Ectodermal cell (in vitro differentiated cells): ENCODE measurements at regions not wholly inside any gene's neighbourhood (a gene's known extent, or its start where the extent isn't known, plus 50 kb on each side); places are given as distances from the start of the nearest gene placed in this dataset.

Source experiments
- H3K27ac ChIP-seq: 2 replicates; pipeline ENCODE4 v1.7.0; 2013; ENCODE audit warnings: mild to moderate bottlenecking, low read depth, low read length; ENCODE audit not compliant: insufficient read depth, poor library complexity, severe bottlenecking
- H3K27me3 ChIP-seq: 2 replicates; pipeline ENCODE4 v1.7.0; 2013; ENCODE audit warnings: mild to moderate bottlenecking, low read length; ENCODE audit not compliant: insufficient read depth, control insufficient read depth, poor library complexity, severe bottlenecking
- H3K36me3 ChIP-seq: one replicate; pipeline ENCODE4 v1.7.0; 2013; ENCODE audit warnings: low read length; ENCODE audit not compliant: control insufficient read depth, insufficient read depth
- H3K4me1 ChIP-seq: one replicate; pipeline ENCODE4 v1.7.0; 2013; ENCODE audit warnings: low read length; ENCODE audit not compliant: control insufficient read depth, insufficient read depth
- H3K4me3 ChIP-seq: 2 replicates; pipeline ENCODE4 v1.7.0; 2013; ENCODE audit warnings: low read depth, low read length, control low read depth; ENCODE audit not compliant: insufficient read depth
- H3K9me3 ChIP-seq: 2 replicates; pipeline ENCODE4 v1.7.0; 2013; ENCODE audit warnings: mild to moderate bottlenecking, low read length, moderate library complexity; ENCODE audit not compliant: control insufficient read depth
- WGBS, 2 experiments: methylation state at CpG; one replicate each; pipeline ENCODE4 v1.1.7; 2013; ENCODE audit warnings: missing lambda C conversion rate in 2 of 2; 5-methylcytosine and 5-hydroxymethylcytosine counted together

- WGBS, 2 experiments = 97 to 100% methylated on average over 1 to 2 of the region's 2 CpGs
- H3K4me1 ChIP-seq = no peaks in the 10 kb centered on the region
- H3K4me3 ChIP-seq = no peak overlapping the region
- H3K36me3 ChIP-seq = no peaks in the 10 kb centered on the region
- no peaks in the 10 kb centered on the region for H3K27me3 ChIP-seq
- no peak overlapping the region for H3K27ac ChIP-seq
- H3K9me3 ChIP-seq = no peaks in the 10 kb centered on the region
These were observed 191.0 kb upstream of the BTG1 start for GRCh38 chr12:92336641-92337040.

- no peaks in the 10 kb centered on the region for H3K36me3 ChIP-seq
- no peaks in the 10 kb centered on the region for H3K9me3 ChIP-seq
- H3K27ac ChIP-seq = no peak overlapping the region
- H3K4me3 ChIP-seq = no peak overlapping the region
- H3K4me1 ChIP-seq = no peaks in the 10 kb centered on the region
- WGBS, 2 experiments = 94 to 95% methylated on average over 4 of the region's 4 CpGs
- no peaks in the 10 kb centered on the region for H3K27me3 ChIP-seq
These were observed 190.2 kb upstream of the BTG1 start for GRCh38 chr12:92335831-92336230.

GRCh38 chr12:92334552-92334951, 188.9 kb upstream of the BTG1 start:
- H3K9me3 ChIP-seq = no peaks in the 10 kb centered on the region
- no peaks in the 10 kb centered on the region for H3K27me3 ChIP-seq
- H3K36me3 ChIP-seq = no peaks in the 10 kb centered on the region
- no peak overlapping the region for H3K27ac ChIP-seq
- no peak overlapping the region for H3K4me3 ChIP-seq
- H3K4me1 ChIP-seq = no peaks in the 10 kb centered on the region
- WGBS, 2 experiments = 98 to 99% methylated on average over 3 to 4 of the region's 4 CpGs

GRCh38 chr12:92332552-92332951, 186.9 kb upstream of the BTG1 start:
- no peak overlapping the region for H3K4me3 ChIP-seq
- H3K36me3 ChIP-seq = no peaks in the 10 kb centered on the region
- H3K27me3 ChIP-seq = no peaks in the 10 kb centered on the region
- 88 to 95% methylated on average over 2 of the region's 2 CpGs for WGBS, 2 experiments
- H3K9me3 ChIP-seq = no peaks in the 10 kb centered on the region
- H3K4me1 ChIP-seq = no peaks in the 10 kb centered on the region
- H3K27ac ChIP-seq = no peak overlapping the region

- WGBS, 2 experiments = 83 to 92% methylated on average over 3 of the region's 3 CpGs
- Histone ChIP-seq H3K9me3 (no peaks in the 10 kb centered on the region), H3K27ac (no peak overlapping the region), H3K4me1 (no peaks in the 10 kb centered on the region), H3K27me3 (no peaks in the 10 kb centered on the region), H3K36me3 (no peaks in the 10 kb centered on the region), H3K4me3 (no peak overlapping the region)
These were observed 185.7 kb upstream of the BTG1 start for GRCh38 chr12:92331383-92331782.

GRCh38 chr12:92330654-92331053, 185.0 kb upstream of the BTG1 start:
- no peaks in the 10 kb centered on the region for H3K4me1 ChIP-seq
- 91 to 93% methylated on average over 3 of the region's 3 CpGs for WGBS, 2 experiments
- H3K36me3 ChIP-seq = no peaks in the 10 kb centered on the region
- no peak overlapping the region for H3K27ac ChIP-seq
- no peaks in the 10 kb centered on the region for H3K9me3 ChIP-seq
- H3K27me3 ChIP-seq = no peaks in the 10 kb centered on the region
- H3K4me3 ChIP-seq = no peak overlapping the region

GRCh38 chr12:92326877-92327276, 181.2 kb upstream of the BTG1 start:
- WGBS, 2 experiments = 92% methylated on average over 5 of the region's 5 CpGs
- Histone ChIP-seq H3K36me3 (no peaks in the 10 kb centered on the region), H3K4me1 (no peaks in the 10 kb centered on the region), H3K9me3 (no peaks in the 10 kb centered on the region), H3K4me3 (no peak overlapping the region), H3K27me3 (no peaks in the 10 kb centered on the region), H3K27ac (no peak overlapping the region)

GRCh38 chr12:92324849-92325500, 179.3 kb upstream of the BTG1 start:
- H3K9me3 ChIP-seq = no peaks in the 10 kb centered on the region
- H3K27me3 ChIP-seq = no peaks in the 10 kb centered on the region
- no peaks in the 10 kb centered on the region for H3K36me3 ChIP-seq
- H3K4me1 ChIP-seq = no peaks in the 10 kb centered on the region
- WGBS, 2 experiments = 83 to 96% methylated on average over 3 of the region's 3 CpGs
- H3K4me3 ChIP-seq = no peak overlapping the region
- no peak overlapping the region for H3K27ac ChIP-seq

- Histone ChIP-seq H3K4me3 (no peak overlapping the region), H3K27ac (no peak overlapping the region), H3K36me3 (no peaks in the 10 kb centered on the region), H3K9me3 (no peaks in the 10 kb centered on the region), H3K4me1 (no peaks in the 10 kb centered on the region), H3K27me3 (no peaks in the 10 kb centered on the region)
- WGBS, 2 experiments = 93% methylated on average over 2 of the region's 2 CpGs
These were observed 166.9 kb upstream of the BTG1 start for GRCh38 chr12:92312463-92312964.

- no peak overlapping the region for H3K27ac ChIP-seq
- no peaks in the 10 kb centered on the region for H3K36me3 ChIP-seq
- no peaks in the 10 kb centered on the region for H3K27me3 ChIP-seq
- WGBS, 2 experiments = 34 to 45% methylated on average over 5 of the region's 5 CpGs
- H3K9me3 ChIP-seq = no peaks in the 10 kb centered on the region
- no peak overlapping the region for H3K4me3 ChIP-seq
- H3K4me1 ChIP-seq = peaks cover 6% of the 10 kb centered on the region
These were observed 158.9 kb upstream of the BTG1 start for GRCh38 chr12:92304371-92305055.
